GM21360 (cell line): ENCODE measurements at regions not wholly inside any gene's neighbourhood (a gene's known extent, or its start where the extent isn't known, plus 50 kb on each side); places are given as distances from the start of the nearest gene placed in this dataset.

Source experiments
- ATAC-seq: cut with Tn5 transposase; IDR thresholded peaks from one replicate; pipeline ENCODE4 v1.9.1; 2021; ENCODE audit warnings: mild to moderate bottlenecking, moderate library complexity; ENCODE audit not compliant: unreplicated experiment

GRCh38 chr13:106433066-106433465, 102.4 kb downstream of the EFNB2 start:
- no peak for ATAC-seq

- ATAC-seq = no peak
Observed at GRCh38 chr13:106432636-106433035, 102.8 kb downstream of the EFNB2 start.

GRCh38 chr13:106426909-106427308, 108.6 kb downstream of the EFNB2 start:
- no peak for ATAC-seq

- ATAC-seq = no peak
Observed at GRCh38 chr13:106425661-106426060, 109.8 kb downstream of the EFNB2 start.

- ATAC-seq = no peak
Observed at GRCh38 chr13:106424805-106425204, 110.7 kb downstream of the EFNB2 start.

GRCh38 chr13:106423530-106423929, 111.9 kb downstream of the EFNB2 start:
- no peak for ATAC-seq

- ATAC-seq = no peak
Observed at GRCh38 chr13:106418556-106418955, 116.9 kb downstream of the EFNB2 start.

GRCh38 chr13:106417467-106418110, 117.9 kb downstream of the EFNB2 start:
- no peak for ATAC-seq

- ATAC-seq = no peak
Observed at GRCh38 chr13:106416645-106417044, 118.8 kb downstream of the EFNB2 start.

- ATAC-seq = no peak
Observed at GRCh38 chr13:106415971-106416370, 119.5 kb downstream of the EFNB2 start.

- no peak for ATAC-seq
Observed at GRCh38 chr13:106415442-106415841, 120.0 kb downstream of the EFNB2 start.

GRCh38 chr13:106407338-106407737, 128.1 kb downstream of the EFNB2 start:
- ATAC-seq = no peak

GRCh38 chr13:106405731-106406130, 129.7 kb downstream of the EFNB2 start:
- ATAC-seq = no peak

GRCh38 chr13:106403280-106403679, 132.2 kb downstream of the EFNB2 start:
- no peak for ATAC-seq

GRCh38 chr13:106402866-106403265, 132.6 kb downstream of the EFNB2 start:
- ATAC-seq = no peak

GRCh38 chr13:106401081-106401480, 134.4 kb downstream of the EFNB2 start:
- no peak for ATAC-seq

- ATAC-seq = no peak
Observed at GRCh38 chr13:106400289-106400688, 135.2 kb downstream of the EFNB2 start.

- ATAC-seq = no peak
Observed at GRCh38 chr13:106398289-106398688, 137.2 kb downstream of the EFNB2 start.

GRCh38 chr13:106393776-106394175, 141.7 kb downstream of the EFNB2 start:
- no peak for ATAC-seq

GRCh38 chr13:106391681-106392080, 143.8 kb downstream of the EFNB2 start:
- no peak for ATAC-seq

- ATAC-seq = no peak
Observed at GRCh38 chr13:106391271-106391670, 144.2 kb downstream of the EFNB2 start.

GRCh38 chr13:106390367-106390766, 145.1 kb downstream of the EFNB2 start:
- ATAC-seq = no peak

- ATAC-seq = no peak
Observed at GRCh38 chr13:106385654-106386053, 149.8 kb downstream of the EFNB2 start.
